HEK293T (cell line): ENCODE measurements at regions not wholly inside any gene's neighbourhood (a gene's known extent, or its start where the extent isn't known, plus 50 kb on each side); places are given as distances from the start of the nearest gene placed in this dataset.

Experiments used
- ARNT ChIP-seq: fragments of 450-650 bp; IDR thresholded peaks from 2 replicates; pipeline ENCODE4 v1.6.1; 2017; ENCODE audit warnings: mild to moderate bottlenecking
- BHLHE40 ChIP-seq: fragments of 450-650 bp; IDR thresholded peaks from 2 replicates; pipeline ENCODE4 v1.6.1; 2016; ENCODE audit warnings: mild to moderate bottlenecking, moderate library complexity, borderline replicate concordance
- CTBP1 ChIP-seq: fragments of 450-650 bp; IDR thresholded peaks from 2 replicates; pipeline ENCODE4 v1.6.1; 2016; ENCODE audit warnings: borderline replicate concordance
- ELF4 ChIP-seq: fragments of 450-650 bp; IDR thresholded peaks from 2 replicates; pipeline ENCODE4 v1.6.1; 2017; ENCODE audit warnings: antibody characterized with exemption
- FOXA1 ChIP-seq: fragments of 450-650 bp; IDR thresholded peaks from 2 replicates; pipeline ENCODE4 v1.6.1; 2016; ENCODE audit warnings: mild to moderate bottlenecking
- FOXK2 ChIP-seq: fragments of 450-650 bp; IDR thresholded peaks from 2 replicates; pipeline ENCODE4 v1.6.1; 2016; ENCODE audit warnings: mild to moderate bottlenecking
- FOXM1 ChIP-seq: fragments of 450-650 bp; IDR thresholded peaks from 2 replicates; pipeline ENCODE4 v1.6.1; 2017; ENCODE audit warnings: mild to moderate bottlenecking, borderline replicate concordance
- PKNOX1 ChIP-seq: fragments of 450-650 bp; IDR thresholded peaks from 2 replicates; pipeline ENCODE4 v1.6.1; 2016
- SP1 ChIP-seq: fragments of 450-650 bp; IDR thresholded peaks from 2 replicates; pipeline ENCODE4 v1.6.1; 2017
- SUZ12 ChIP-seq: fragments of 450-650 bp; IDR thresholded peaks from 2 replicates; pipeline ENCODE4 v1.6.1; 2016; ENCODE audit warnings: mild to moderate bottlenecking
- TARDBP ChIP-seq: fragments of 450-650 bp; IDR thresholded peaks from 2 replicates; pipeline ENCODE4 v1.6.1; 2016

- no peak for TF ChIP-seq FOXM1
- no peak for TF ChIP-seq SUZ12
- no peak for TF ChIP-seq FOXK2
- TF ChIP-seq BHLHE40, result no peak
- TF ChIP-seq TARDBP, result no peak
- TF ChIP-seq PKNOX1, result no peak
- TF ChIP-seq ELF4, result no peak
- TF ChIP-seq FOXA1, result no peak
- TF ChIP-seq SP1, result no peak
- TF ChIP-seq CTBP1, result no peak
- no peak for TF ChIP-seq ARNT
Measured at GRCh38 chr6:9332241-9332780, 897.0 kb upstream of the SLC35B3 start.
